RWPE2 (cell line): ENCODE measurements at regions not wholly inside any gene's neighbourhood (a gene's known extent, or its start where the extent isn't known, plus 50 kb on each side); places are given as distances from the start of the nearest gene placed in this dataset.

Experiments
- ATAC-seq: fragments of 200-7000 bp; cut with Tn5 transposase; 3 replicates; pipeline ENCODE4 v1.9.1; 2021; ENCODE audit warnings: low read depth
- DNase-seq: peaks from one replicate; pipeline ENCODE4 v3.0.0-alpha.2; 2020; ENCODE audit warnings: low spot score
- H3K27ac ChIP-seq: fragments of 450-650 bp; 2 replicates; pipeline ENCODE4 v1.5.1; 2017; ENCODE audit warnings: mild to moderate bottlenecking; ENCODE audit not compliant: poor library complexity, severe bottlenecking
- H3K27me3 ChIP-seq: fragments of 250-450 bp; sonication (Bioruptor Pico); 2 replicates; pipeline ENCODE4 v1.5.1; 2021; ENCODE audit warnings: mild to moderate bottlenecking, moderate library complexity; ENCODE audit not compliant: insufficient read depth, poor library complexity, severe bottlenecking
- H3K36me3 ChIP-seq: fragments of 250-450 bp; sonication (Bioruptor Pico); 2 replicates; pipeline ENCODE4 v1.5.1; 2020; ENCODE audit warnings: low read depth, mild to moderate bottlenecking, moderate library complexity
- H3K4me1 ChIP-seq: fragments of 250-450 bp; sonication (Bioruptor Pico); 2 replicates; pipeline ENCODE4 v1.5.1; 2021; ENCODE audit warnings: mild to moderate bottlenecking, moderate library complexity; ENCODE audit not compliant: insufficient read depth, poor library complexity, severe bottlenecking
- H3K4me3 ChIP-seq: fragments of 250-450 bp; sonication (Bioruptor Pico); 2 replicates; pipeline ENCODE4 v1.5.1; 2021; ENCODE audit warnings: mild to moderate bottlenecking, moderate library complexity; ENCODE audit not compliant: severe bottlenecking
- H3K9me3 ChIP-seq: fragments of 250-450 bp; sonication (Bioruptor Pico); 2 replicates; pipeline ENCODE4 v1.5.1; 2021; ENCODE audit warnings: mild to moderate bottlenecking, moderate library complexity; ENCODE audit not compliant: severe bottlenecking
- CTCF ChIP-seq: fragments of 450-650 bp; IDR thresholded peaks from one replicate; pipeline ENCODE4 v1.5.1; 2017; ENCODE audit warnings: mild to moderate bottlenecking, moderate library complexity; ENCODE audit not compliant: poor library complexity, severe bottlenecking

DNA sequence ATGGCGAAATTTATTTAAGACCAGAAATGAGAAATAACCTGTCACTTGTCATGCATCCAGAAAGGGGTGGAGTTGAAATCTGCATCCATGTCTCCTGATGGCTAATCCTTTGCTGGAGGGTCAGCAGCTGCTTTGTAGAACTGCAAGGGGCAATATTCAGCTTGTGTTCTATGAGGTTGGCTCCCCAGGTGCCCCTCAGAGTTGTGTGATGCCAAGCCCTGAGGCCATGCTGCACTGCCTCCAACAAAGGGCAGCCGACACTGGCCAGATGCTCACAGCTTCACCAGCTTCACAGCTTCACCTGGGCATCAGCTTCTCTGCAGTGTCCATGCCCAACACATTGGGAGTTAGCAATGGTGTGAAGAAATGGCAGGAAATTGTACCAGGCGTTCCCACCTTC lies 64.0 kb upstream of the TMEM72 start:
- Histone ChIP-seq H3K9me3 (no peaks in the 10 kb centered on the region), H3K27ac (no peak overlapping the region), H3K4me3 (no peak overlapping the region), H3K27me3 (no peaks in the 10 kb centered on the region), H3K36me3 (no peaks in the 10 kb centered on the region), H3K4me1 (no peaks in the 10 kb centered on the region)
- no peak for ATAC-seq
- no peak for DNase-seq
- TF ChIP-seq CTCF: no peak

- Histone ChIP-seq H3K4me1 (no peaks in the 10 kb centered on the region), H3K27ac (no peak overlapping the region), H3K27me3 (no peaks in the 10 kb centered on the region), H3K9me3 (no peaks in the 10 kb centered on the region), H3K4me3 (no peak overlapping the region), H3K36me3 (no peaks in the 10 kb centered on the region)
- ATAC-seq (no peak), DNase-seq (no peak)
- no peak for TF ChIP-seq CTCF
Observed at GRCh38 chr10:44848211-44848610, 62.9 kb upstream of the TMEM72 start.

GRCh38 chr10:44849936-44850335 lies 61.2 kb upstream of the TMEM72 start:
- no peak for DNase-seq
- TF ChIP-seq CTCF: no peak
- H3K4me1 ChIP-seq: no peaks in the 10 kb centered on the region
- no peak overlapping the region for H3K27ac ChIP-seq
- ATAC-seq: no peak
- no peaks in the 10 kb centered on the region for H3K9me3 ChIP-seq
- no peak overlapping the region for H3K4me3 ChIP-seq
- H3K27me3 ChIP-seq: no peaks in the 10 kb centered on the region
- H3K36me3 ChIP-seq: no peaks in the 10 kb centered on the region

GRCh38 chr10:44850356-44850934 lies 60.7 kb upstream of the TMEM72 start:
- H3K4me1 ChIP-seq: no peaks in the 10 kb centered on the region
- H3K27me3 ChIP-seq: no peaks in the 10 kb centered on the region
- H3K9me3 ChIP-seq: no peaks in the 10 kb centered on the region
- ATAC-seq (no peak), DNase-seq (no peak)
- no peaks in the 10 kb centered on the region for H3K36me3 ChIP-seq
- no peak overlapping the region for H3K4me3 ChIP-seq
- no peak overlapping the region for H3K27ac ChIP-seq
- no peak for TF ChIP-seq CTCF

- TF ChIP-seq CTCF: no peak
- no peaks in the 10 kb centered on the region for H3K9me3 ChIP-seq
- ATAC-seq (no peak), DNase-seq (no peak)
- no peak overlapping the region for H3K4me3 ChIP-seq
- no peaks in the 10 kb centered on the region for H3K36me3 ChIP-seq
- H3K27ac ChIP-seq: no peak overlapping the region
- H3K4me1 ChIP-seq: no peaks in the 10 kb centered on the region
- no peaks in the 10 kb centered on the region for H3K27me3 ChIP-seq
Observed at GRCh38 chr10:44851413-44851812, 59.7 kb upstream of the TMEM72 start.
